GM10266 (cell line): ENCODE measurements at regions not wholly inside any gene's neighbourhood (a gene's known extent, or its start where the extent isn't known, plus 50 kb on each side); places are given as distances from the start of the nearest gene placed in this dataset.

Source experiments
- DNase-seq: peaks from one replicate; pipeline ENCODE4 v3.0.0; 2012; ENCODE audit errors: extremely low spot score
- CTCF ChIP-seq: IDR thresholded peaks from 2 replicates; pipeline ENCODE4 v1.5.1; 2012; ENCODE audit warnings: mild to moderate bottlenecking, low read depth; ENCODE audit not compliant: control insufficient read depth, insufficient read depth; ENCODE audit errors: missing control alignments

- DNase-seq: no peak
- TF ChIP-seq CTCF: no peak
Observed at GRCh38 chr16:51854401-51854951, 692.5 kb downstream of the TOX3 start.

GRCh38 chr16:51853586-51853985, 693.4 kb downstream of the TOX3 start:
- TF ChIP-seq CTCF: no peak
- no peak for DNase-seq

DNA sequence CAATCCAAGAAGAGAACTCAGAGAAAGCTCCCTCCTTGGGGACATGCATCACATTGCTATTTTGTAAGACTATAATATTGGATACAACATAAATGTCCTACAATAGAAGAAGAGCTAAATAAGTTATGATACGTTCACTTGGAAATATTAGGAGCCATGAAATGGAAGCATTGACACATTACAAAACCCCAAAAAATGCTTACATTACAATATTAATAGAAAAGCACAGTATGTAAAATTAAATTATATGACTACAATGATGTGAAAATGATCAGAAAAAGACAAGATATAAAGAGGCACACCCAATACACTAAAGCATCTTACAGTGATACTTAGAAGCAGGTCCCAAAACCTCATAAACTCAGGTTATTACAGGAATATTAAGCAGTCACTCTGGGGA, 694.1 kb downstream of the TOX3 start:
- no peak for TF ChIP-seq CTCF
- no peak for DNase-seq

- no peak for TF ChIP-seq CTCF
- DNase-seq: no peak
Observed at GRCh38 chr16:51851111-51851510, 695.8 kb downstream of the TOX3 start.

DNA sequence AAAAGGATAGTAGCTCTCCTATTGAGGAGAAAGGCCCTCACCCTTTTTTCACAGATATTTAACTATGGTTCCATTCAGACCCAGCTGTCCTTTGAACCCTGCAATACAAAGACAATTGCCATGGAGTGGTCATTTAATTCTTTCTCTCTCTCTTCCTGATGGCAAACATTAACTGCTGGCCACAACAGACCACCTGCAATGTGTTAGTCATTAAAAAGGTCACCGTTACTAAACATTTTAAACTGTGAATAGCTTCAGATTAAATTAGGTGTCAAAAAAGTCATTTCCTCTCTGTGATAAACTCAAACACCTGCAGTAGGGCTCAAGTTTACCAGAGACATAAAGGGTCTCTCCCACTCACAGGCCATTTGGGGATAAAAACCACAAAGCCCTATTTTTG, 697.2 kb downstream of the TOX3 start:
- no peak for TF ChIP-seq CTCF
- no peak for DNase-seq

GRCh38 chr16:51845586-51846305, 694.7 kb upstream of the SALL1 start:
- TF ChIP-seq CTCF: no peak
- no peak for DNase-seq

DNA sequence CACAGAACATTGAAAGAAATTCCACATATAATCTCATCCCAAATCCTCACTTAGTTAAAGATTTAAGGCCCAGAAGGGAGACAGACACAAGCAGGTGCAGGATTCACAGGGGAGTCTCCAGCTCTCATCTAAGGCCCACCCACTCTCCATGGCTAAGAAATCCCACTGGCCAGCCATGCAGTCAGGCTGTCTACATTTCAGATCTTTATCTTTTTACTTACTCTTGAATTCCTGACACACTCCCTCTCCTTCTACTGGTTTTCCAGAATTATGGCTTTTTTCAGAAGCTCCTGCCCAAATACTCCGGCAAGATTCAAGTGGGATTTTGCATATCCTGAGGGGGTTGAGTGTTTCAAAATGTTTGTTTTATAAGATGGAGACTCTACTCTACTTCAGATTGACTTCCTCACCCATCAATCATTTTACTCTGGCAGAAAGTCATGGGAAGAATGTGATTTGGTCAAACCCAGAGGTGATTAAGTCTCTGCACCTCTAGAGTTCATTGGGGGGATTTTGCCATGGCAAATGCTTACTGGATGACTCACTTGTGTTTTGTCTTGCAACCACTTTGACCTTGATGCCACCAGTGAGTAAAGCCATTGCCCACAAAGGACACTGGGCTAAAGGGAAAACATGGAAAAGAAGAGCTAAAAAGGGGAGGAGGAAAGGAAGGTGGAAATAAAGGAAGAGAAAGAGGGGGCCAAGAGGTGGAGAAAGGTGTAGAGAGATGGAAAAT, 688.8 kb upstream of the SALL1 start:
- DNase-seq: no peak
- TF ChIP-seq CTCF: no peak
